Lower leg skin (tissue), 3 donors: ENCODE measurements at regions not wholly inside any gene's neighbourhood (a gene's known extent, or its start where the extent isn't known, plus 50 kb on each side); places are given as distances from the start of the nearest gene placed in this dataset.

ENCODE experiments used
- POLR2A ChIP-seq, 2 donors: fragments of 450-650 bp; IDR thresholded peaks; one replicate each; pipeline ENCODE4 v1.6.1; 2016 to 2017; ENCODE audit warnings: antibody characterized with exemption in 2 of 2, mild to moderate bottlenecking in 1 of 2, moderate library complexity in 1 of 2
- TF ChIP-seq, protein P1 (sequence below), 3 donors: fragments of 450-650 bp; IDR thresholded peaks; one replicate each; pipeline ENCODE4 v1.5.1; 2016; ENCODE audit warnings: antibody characterized with exemption in 3 of 3, mild to moderate bottlenecking in 3 of 3, moderate library complexity in 2 of 3

DNA sequence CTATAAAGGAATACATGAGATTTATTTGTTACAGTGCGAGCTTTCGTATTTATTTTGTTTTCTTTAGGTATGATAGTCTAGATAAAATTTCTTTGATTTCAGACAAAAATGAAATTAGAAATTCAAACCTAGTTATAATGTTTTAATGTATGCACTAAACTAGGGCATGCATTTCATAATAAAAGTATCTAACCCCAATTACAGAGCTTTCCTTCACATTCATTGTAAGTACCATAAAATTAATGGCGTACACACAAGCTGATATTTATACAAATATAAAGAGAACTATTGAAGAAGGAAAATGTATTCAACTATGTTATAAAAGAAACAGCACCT is 120.2 kb downstream of the GXYLT1 start:
- TF ChIP-seq, protein P1, sequence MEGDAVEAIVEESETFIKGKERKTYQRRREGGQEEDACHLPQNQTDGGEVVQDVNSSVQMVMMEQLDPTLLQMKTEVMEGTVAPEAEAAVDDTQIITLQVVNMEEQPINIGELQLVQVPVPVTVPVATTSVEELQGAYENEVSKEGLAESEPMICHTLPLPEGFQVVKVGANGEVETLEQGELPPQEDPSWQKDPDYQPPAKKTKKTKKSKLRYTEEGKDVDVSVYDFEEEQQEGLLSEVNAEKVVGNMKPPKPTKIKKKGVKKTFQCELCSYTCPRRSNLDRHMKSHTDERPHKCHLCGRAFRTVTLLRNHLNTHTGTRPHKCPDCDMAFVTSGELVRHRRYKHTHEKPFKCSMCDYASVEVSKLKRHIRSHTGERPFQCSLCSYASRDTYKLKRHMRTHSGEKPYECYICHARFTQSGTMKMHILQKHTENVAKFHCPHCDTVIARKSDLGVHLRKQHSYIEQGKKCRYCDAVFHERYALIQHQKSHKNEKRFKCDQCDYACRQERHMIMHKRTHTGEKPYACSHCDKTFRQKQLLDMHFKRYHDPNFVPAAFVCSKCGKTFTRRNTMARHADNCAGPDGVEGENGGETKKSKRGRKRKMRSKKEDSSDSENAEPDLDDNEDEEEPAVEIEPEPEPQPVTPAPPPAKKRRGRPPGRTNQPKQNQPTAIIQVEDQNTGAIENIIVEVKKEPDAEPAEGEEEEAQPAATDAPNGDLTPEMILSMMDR (IDR thresholded peaks at IDR 0.05): no peak
- no peak for TF ChIP-seq POLR2A (IDR thresholded peaks at IDR 0.05)
